Tibial nerve (tissue), 4 donors: ENCODE measurements at regions not wholly inside any gene's neighbourhood (a gene's known extent, or its start where the extent isn't known, plus 50 kb on each side); places are given as distances from the start of the nearest gene placed in this dataset.

ENCODE experiments used
- EP300 ChIP-seq, 2 donors: sonication (generic); formaldehyde crosslinking; IDR thresholded peaks; one replicate each; pipeline ENCODE4 v1.6.1; 2017; ENCODE audit warnings: antibody characterized with exemption in 2 of 2, mild to moderate bottlenecking in 1 of 2
- POLR2A ChIP-seq, 2 donors: fragments of 450-650 bp; IDR thresholded peaks; one replicate each; pipeline ENCODE4 v1.6.1; 2017; ENCODE audit warnings: antibody characterized with exemption in 2 of 2, mild to moderate bottlenecking in 2 of 2, moderate library complexity in 2 of 2
- TF ChIP-seq, protein P1 (sequence below), 5 experiments: fragments of 200-600 bp in 3 of 5; fragments of 450-650 bp in 2 of 5; sonication (generic) in 3 of 5; IDR thresholded peaks; one replicate each; pipeline ENCODE4 v1.5.1; 2016 to 2019; ENCODE audit warnings: antibody characterized with exemption in 5 of 5, mild to moderate bottlenecking in 3 of 5, moderate library complexity in 2 of 5

DNA sequence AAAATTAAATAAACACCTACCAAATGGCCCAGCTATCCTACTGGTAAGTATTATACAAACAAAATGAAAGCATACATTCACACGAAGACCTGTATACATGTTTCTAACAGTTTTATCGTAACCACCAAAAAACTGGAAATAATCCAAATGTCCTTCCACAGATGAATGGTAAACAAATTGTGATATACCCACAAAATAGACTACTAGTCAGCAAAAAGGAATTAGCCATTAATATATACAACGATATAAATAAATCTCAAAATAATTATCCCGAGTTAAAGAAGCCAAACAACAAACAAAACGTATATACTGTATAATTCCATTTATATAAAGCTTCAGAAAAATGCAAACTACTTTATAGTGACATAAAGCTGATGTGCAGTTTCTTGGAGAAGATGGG lies 106.3 kb upstream of the SERTM1 start:
- TF ChIP-seq, protein P1, sequence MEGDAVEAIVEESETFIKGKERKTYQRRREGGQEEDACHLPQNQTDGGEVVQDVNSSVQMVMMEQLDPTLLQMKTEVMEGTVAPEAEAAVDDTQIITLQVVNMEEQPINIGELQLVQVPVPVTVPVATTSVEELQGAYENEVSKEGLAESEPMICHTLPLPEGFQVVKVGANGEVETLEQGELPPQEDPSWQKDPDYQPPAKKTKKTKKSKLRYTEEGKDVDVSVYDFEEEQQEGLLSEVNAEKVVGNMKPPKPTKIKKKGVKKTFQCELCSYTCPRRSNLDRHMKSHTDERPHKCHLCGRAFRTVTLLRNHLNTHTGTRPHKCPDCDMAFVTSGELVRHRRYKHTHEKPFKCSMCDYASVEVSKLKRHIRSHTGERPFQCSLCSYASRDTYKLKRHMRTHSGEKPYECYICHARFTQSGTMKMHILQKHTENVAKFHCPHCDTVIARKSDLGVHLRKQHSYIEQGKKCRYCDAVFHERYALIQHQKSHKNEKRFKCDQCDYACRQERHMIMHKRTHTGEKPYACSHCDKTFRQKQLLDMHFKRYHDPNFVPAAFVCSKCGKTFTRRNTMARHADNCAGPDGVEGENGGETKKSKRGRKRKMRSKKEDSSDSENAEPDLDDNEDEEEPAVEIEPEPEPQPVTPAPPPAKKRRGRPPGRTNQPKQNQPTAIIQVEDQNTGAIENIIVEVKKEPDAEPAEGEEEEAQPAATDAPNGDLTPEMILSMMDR (IDR thresholded peaks at IDR 0.05), result no peak
- TF ChIP-seq POLR2A (IDR thresholded peaks at IDR 0.05) (no peak), EP300 (IDR thresholded peaks at IDR 0.05) (no peak)
